ENCODE measurements at regions not wholly inside any gene's neighbourhood (a gene's known extent, or its start where the extent isn't known, plus 50 kb on each side); places are given as distances from the start of the nearest gene placed in this dataset.

GRCh38 chr11:71201231-71201630, 51.1 kb downstream of the SHANK2 start:
- TF ChIP-seq POLR2AphosphoS5 (IDR thresholded peaks at IDR 0.05) (no peak), POLR2A (IDR thresholded peaks at IDR 0.05) (no peak), EP300 (IDR thresholded peaks at IDR 0.05) (no peak)
- TF ChIP-seq, protein P1, sequence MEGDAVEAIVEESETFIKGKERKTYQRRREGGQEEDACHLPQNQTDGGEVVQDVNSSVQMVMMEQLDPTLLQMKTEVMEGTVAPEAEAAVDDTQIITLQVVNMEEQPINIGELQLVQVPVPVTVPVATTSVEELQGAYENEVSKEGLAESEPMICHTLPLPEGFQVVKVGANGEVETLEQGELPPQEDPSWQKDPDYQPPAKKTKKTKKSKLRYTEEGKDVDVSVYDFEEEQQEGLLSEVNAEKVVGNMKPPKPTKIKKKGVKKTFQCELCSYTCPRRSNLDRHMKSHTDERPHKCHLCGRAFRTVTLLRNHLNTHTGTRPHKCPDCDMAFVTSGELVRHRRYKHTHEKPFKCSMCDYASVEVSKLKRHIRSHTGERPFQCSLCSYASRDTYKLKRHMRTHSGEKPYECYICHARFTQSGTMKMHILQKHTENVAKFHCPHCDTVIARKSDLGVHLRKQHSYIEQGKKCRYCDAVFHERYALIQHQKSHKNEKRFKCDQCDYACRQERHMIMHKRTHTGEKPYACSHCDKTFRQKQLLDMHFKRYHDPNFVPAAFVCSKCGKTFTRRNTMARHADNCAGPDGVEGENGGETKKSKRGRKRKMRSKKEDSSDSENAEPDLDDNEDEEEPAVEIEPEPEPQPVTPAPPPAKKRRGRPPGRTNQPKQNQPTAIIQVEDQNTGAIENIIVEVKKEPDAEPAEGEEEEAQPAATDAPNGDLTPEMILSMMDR (IDR thresholded peaks at IDR 0.05) = no peak
